ENCODE measurements at regions not wholly inside any gene's neighbourhood (a gene's known extent, or its start where the extent isn't known, plus 50 kb on each side); places are given as distances from the start of the nearest gene placed in this dataset.

DNA sequence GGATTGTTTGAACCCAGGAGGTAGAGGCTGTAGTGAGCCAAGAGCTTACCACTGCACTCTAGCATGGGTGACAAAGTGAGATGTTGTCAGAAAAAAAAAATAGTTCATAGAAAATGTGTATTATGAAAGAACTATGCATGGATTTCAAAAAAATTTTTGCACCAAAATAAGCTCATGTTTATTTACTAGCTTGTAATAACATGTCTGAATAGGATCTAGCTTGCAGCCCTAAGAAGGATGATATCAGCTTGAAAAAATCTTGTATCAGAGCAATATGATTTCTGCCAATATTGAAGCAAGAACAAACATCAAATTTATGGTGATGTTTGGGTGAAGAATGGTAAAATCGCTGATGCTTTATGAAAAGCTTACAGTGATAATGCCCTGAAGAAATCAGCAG is 97.0 kb upstream of the RFX8 start:
- TF ChIP-seq YY1 (IDR thresholded peaks at IDR 0.05; ENCODE audit: insufficient read depth, insufficient read length) (no peak), SUZ12 (IDR thresholded peaks at IDR 0.05; ENCODE audit: extremely low read depth, insufficient read depth, insufficient read length) (no peak)

Data from NT2/D1 (cell line).